Neural progenitor cell (in vitro differentiated cells): ENCODE measurements at regions not wholly inside any gene's neighbourhood (a gene's known extent, or its start where the extent isn't known, plus 50 kb on each side); places are given as distances from the start of the nearest gene placed in this dataset.

ENCODE experiments used
- EZH2phosphoT487 ChIP-seq: fragments of 200-600 bp; sonication (generic); IDR thresholded peaks from 2 replicates; pipeline ENCODE4 v1.6.1; 2017; ENCODE audit warnings: antibody characterized with exemption
- TF ChIP-seq, protein P1 (sequence below): fragments of 200-600 bp; sonication (generic); IDR thresholded peaks from 2 replicates; pipeline ENCODE4 v1.5.1; 2017; ENCODE audit warnings: antibody characterized with exemption, mild to moderate bottlenecking

DNA sequence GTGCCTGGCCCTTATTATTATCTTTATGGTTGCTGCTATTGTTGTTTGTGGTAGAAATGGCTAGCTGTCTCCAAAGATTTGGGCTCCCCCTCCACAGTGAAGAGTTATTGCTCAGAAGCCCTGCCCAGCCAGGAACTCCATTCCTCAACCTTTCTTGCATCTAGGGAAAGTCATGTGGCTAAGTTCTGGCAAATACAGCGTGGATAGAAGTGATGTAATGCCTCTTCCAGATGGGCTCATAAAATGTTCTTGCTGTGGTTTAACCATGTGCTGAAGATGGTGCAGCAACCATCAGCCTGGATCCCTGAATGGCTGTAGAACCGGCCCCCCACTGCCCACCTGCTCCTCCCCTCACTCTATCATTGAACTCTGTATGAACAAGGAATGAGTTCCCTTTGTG, 203.5 kb upstream of the E2F8 start:
- TF ChIP-seq, protein P1, sequence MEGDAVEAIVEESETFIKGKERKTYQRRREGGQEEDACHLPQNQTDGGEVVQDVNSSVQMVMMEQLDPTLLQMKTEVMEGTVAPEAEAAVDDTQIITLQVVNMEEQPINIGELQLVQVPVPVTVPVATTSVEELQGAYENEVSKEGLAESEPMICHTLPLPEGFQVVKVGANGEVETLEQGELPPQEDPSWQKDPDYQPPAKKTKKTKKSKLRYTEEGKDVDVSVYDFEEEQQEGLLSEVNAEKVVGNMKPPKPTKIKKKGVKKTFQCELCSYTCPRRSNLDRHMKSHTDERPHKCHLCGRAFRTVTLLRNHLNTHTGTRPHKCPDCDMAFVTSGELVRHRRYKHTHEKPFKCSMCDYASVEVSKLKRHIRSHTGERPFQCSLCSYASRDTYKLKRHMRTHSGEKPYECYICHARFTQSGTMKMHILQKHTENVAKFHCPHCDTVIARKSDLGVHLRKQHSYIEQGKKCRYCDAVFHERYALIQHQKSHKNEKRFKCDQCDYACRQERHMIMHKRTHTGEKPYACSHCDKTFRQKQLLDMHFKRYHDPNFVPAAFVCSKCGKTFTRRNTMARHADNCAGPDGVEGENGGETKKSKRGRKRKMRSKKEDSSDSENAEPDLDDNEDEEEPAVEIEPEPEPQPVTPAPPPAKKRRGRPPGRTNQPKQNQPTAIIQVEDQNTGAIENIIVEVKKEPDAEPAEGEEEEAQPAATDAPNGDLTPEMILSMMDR, result no peak
- no peak for TF ChIP-seq EZH2phosphoT487
